ENCODE measurements at regions not wholly inside any gene's neighbourhood (a gene's known extent, or its start where the extent isn't known, plus 50 kb on each side); places are given as distances from the start of the nearest gene placed in this dataset.

DNA sequence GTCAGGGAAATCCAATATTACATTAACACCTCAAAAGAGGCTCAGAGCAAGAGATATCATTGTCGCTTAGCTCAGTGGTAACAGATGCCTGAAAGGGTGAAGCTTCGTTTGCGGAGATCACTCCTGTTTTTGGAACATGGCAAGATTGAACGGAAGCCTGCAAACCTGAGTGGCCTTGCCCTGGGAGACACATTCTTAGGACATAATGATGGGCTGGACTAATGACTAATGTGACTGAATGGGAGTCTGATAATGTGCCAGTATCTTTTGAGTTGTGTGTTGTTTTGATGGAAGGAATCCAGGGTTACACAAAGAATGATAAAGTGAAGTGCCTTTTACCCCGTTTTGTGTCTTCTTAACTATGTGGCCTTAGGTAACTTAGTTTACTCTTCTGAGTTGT is 109.3 kb upstream of the IFNG-AS1 start:
- no peak overlapping the region for H3K4me3 ChIP-seq (ENCODE audit: extremely low read depth in 1 of 4, insufficient read depth in 2 of 4, low read depth in 3 of 4, low read length in 4 of 4)
- H3K56ac ChIP-seq (replicated peaks; ENCODE audit: insufficient read length, low read depth, low read length), result no peak overlapping the region
- H2AFZ ChIP-seq (ENCODE audit: low read length), result no peak overlapping the region
- H3K23ac ChIP-seq (ENCODE audit: insufficient read length), result no peak overlapping the region
- no peak for DNase-seq (ENCODE audit: low read depth in 1 of 2, low spot score in 2 of 2)
- no peak overlapping the region for H2BK120ac ChIP-seq (replicated peaks; ENCODE audit: low read depth, low read length)
- peak overlapping the region in 1 of 4 experiments; percentile 8; a peak in 1 of 7 replicates for H3K9ac ChIP-seq (replicated peaks in 1 of 4; ENCODE audit: extremely low read depth in 1 of 4, low read depth in 3 of 4, low read length in 3 of 4)
- ChIA-PET CTCF (ENCODE audit: partially characterized antibody) (interaction anchor here (1.1 kb wide), 1 partner anchor 10 kb away, joined by 3 read pairs; no protein-coding TSS in a partner anchor), POLR2A (ENCODE audit: partially characterized antibody) (no interaction called here)
- H4K8ac ChIP-seq (ENCODE audit: extremely low read depth, insufficient read depth, low read length), result no peak overlapping the region
- no peak overlapping the region for H2AK5ac ChIP-seq (ENCODE audit: low read depth, low read length)
- H2BK5ac ChIP-seq (ENCODE audit: low read depth, low read length), result no peak overlapping the region
- no peaks in the 10 kb centered on the region for H3K79me2 ChIP-seq (ENCODE audit: control insufficient read depth in 1 of 2, insufficient read depth in 2 of 2, low read length in 2 of 2)
- H3K4me2 ChIP-seq (ENCODE audit: insufficient read depth in 1 of 2, low read depth in 2 of 2, low read length in 2 of 2), result no peak overlapping the region
- 95% methylated on average over 5 of the region's 5 CpGs; no CpG with 5 or more reads in 1 of the 2 experiments for WGBS, 2 experiments (ENCODE audit: extremely low coverage in 1 of 2, insufficient coverage in 1 of 2, insufficient read length in 1 of 2, insufficient replicate concordance in 2 of 2, low coverage in 1 of 2, low lambda C conversion rate in 2 of 2, missing lambda C conversion rate in 1 of 2)
- H4K5ac ChIP-seq (ENCODE audit: insufficient read length, low read depth, low read length), result no peak overlapping the region
- H4K20me1 ChIP-seq (replicated peaks in 1 of 2; ENCODE audit: control insufficient read depth in 1 of 2, insufficient read depth in 2 of 2, low read length in 2 of 2), result no peaks in the 10 kb centered on the region
- H3K79me1 ChIP-seq (ENCODE audit: low read depth, low read length), result no peaks in the 10 kb centered on the region
- FAIRE-seq, result no peak
- TF ChIP-seq KDM5A (IDR thresholded peaks at IDR 0.05; ENCODE audit: low read length) (no peak), HDAC2 (IDR thresholded peaks at IDR 0.05; ENCODE audit: borderline replicate concordance in 1 of 2, low read depth in 2 of 2, low read length in 2 of 2) (no peak), YY1 (IDR thresholded peaks at IDR 0.05; ENCODE audit: low read depth, low read length) (no peak), ZNF274 (IDR thresholded peaks at IDR 0.05; ENCODE audit: borderline replicate concordance, extremely low read depth, low read length) (no peak), PHF8 (conservative IDR thresholded peaks at IDR 0.05; ENCODE audit: low read depth, low read length) (no peak), SIX5 (IDR thresholded peaks at IDR 0.05; ENCODE audit: low read depth, low read length) (no peak), GTF2F1 (IDR thresholded peaks at IDR 0.05; ENCODE audit: borderline replicate concordance, low read depth, low read length) (no peak), ASH2L (IDR thresholded peaks at IDR 0.05; ENCODE audit: low read length) (no peak)
- TF ChIP-seq, protein P1, sequence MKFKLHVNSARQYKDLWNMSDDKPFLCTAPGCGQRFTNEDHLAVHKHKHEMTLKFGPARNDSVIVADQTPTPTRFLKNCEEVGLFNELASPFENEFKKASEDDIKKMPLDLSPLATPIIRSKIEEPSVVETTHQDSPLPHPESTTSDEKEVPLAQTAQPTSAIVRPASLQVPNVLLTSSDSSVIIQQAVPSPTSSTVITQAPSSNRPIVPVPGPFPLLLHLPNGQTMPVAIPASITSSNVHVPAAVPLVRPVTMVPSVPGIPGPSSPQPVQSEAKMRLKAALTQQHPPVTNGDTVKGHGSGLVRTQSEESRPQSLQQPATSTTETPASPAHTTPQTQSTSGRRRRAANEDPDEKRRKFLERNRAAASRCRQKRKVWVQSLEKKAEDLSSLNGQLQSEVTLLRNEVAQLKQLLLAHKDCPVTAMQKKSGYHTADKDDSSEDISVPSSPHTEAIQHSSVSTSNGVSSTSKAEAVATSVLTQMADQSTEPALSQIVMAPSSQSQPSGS (IDR thresholded peaks at IDR 0.05; ENCODE audit: low read length), result no peak
- H3K36me3 ChIP-seq (ENCODE audit: control insufficient read depth in 2 of 4, insufficient read depth in 4 of 4, low read length in 3 of 4), result no peaks in the 10 kb centered on the region
- no peak overlapping the region for H2BK20ac ChIP-seq (ENCODE audit: low read length)
- H3K9me3 ChIP-seq (ENCODE audit: insufficient read depth in 2 of 2, low read depth in 1 of 2, low read length in 1 of 2), result peaks cover 0 to 1% of the 10 kb centered on the region in 2 experiments; a peak in 1 of 4 replicates
- no peak overlapping the region for H2BK15ac ChIP-seq (ENCODE audit: low read length)
- H3K4ac ChIP-seq (replicated peaks; ENCODE audit: insufficient read length, low read depth, low read length), result no peak overlapping the region
- no peak overlapping the region for H3K14ac ChIP-seq (ENCODE audit: insufficient read length)
- H3K27ac ChIP-seq (ENCODE audit: low read depth, low read length), result no peak overlapping the region
- H3K23me2 ChIP-seq (ENCODE audit: low read depth, low read length), result no peaks in the 10 kb centered on the region
- H3K27me3 ChIP-seq (replicated peaks in 1 of 4; ENCODE audit: control insufficient read depth in 3 of 4, extremely low read depth in 1 of 4, insufficient read depth in 3 of 4, low read length in 3 of 4), result no peaks in the 10 kb centered on the region
- H3K4me1 ChIP-seq (replicated peaks in 1 of 4; ENCODE audit: control insufficient read depth in 3 of 4, insufficient read depth in 4 of 4, low read length in 3 of 4), result peaks cover 5 to 11% (median 11%) of the 10 kb centered on the region in 4 experiments; a peak in 6 of 7 replicates
- H2BK12ac ChIP-seq (ENCODE audit: low read depth, low read length), result no peak overlapping the region
- 0 out of 2 replicates have a peak overlapping the region, but pooled peaks have one; percentile 4 for H3K18ac ChIP-seq (ENCODE audit: extremely low read depth, low read length)
- H4K91ac ChIP-seq (replicated peaks; ENCODE audit: insufficient read length, low read length), result no peak overlapping the region

Measured in H1 (cell line).